Astrocyte of the cerebellum (primary cell): ENCODE measurements at regions not wholly inside any gene's neighbourhood (a gene's known extent, or its start where the extent isn't known, plus 50 kb on each side); places are given as distances from the start of the nearest gene placed in this dataset.

ENCODE experiments used
- DNase-seq: peaks from one replicate; pipeline ENCODE4 v3.0.0-alpha.2; 2011; ENCODE audit warnings: low read depth
- H3K4me3 ChIP-seq: 2 replicates; pipeline ENCODE4 v1.5.1; 2011; ENCODE audit warnings: mild to moderate bottlenecking, low read depth, low read length, moderate library complexity
- CTCF ChIP-seq: IDR thresholded peaks from 2 replicates; pipeline ENCODE4 v1.5.1; 2012; ENCODE audit warnings: low read length, low read depth, moderate library complexity, mild to moderate bottlenecking; ENCODE audit errors: missing control alignments
- in situ Hi-C: cut with HindIII; loops from 2 replicates; pipeline ENCODE4 v1.10.0; 2017; ENCODE audit warnings: low sequenced_read_pairs

- H3K4me3 ChIP-seq = no peak overlapping the region
- in situ Hi-C loops = no loop called here
- no peak for TF ChIP-seq CTCF
- no peak for DNase-seq
Measured at GRCh38 chr3:154571553-154572226, 141.7 kb upstream of the GPR149 start.

GRCh38 chr3:154568064-154568463 lies 138.1 kb upstream of the GPR149 start:
- in situ Hi-C loops = no loop called here
- H3K4me3 ChIP-seq = no peak overlapping the region
- no peak for TF ChIP-seq CTCF
- no peak for DNase-seq

GRCh38 chr3:154559623-154560022 lies 129.6 kb upstream of the GPR149 start:
- no peak for TF ChIP-seq CTCF
- in situ Hi-C loops = loop anchor here (5.0 kb wide), 1 partner anchor 72 kb away; no protein-coding TSS in a partner anchor

GRCh38 chr3:154552338-154552737 lies 122.3 kb upstream of the GPR149 start:
- no peak for TF ChIP-seq CTCF
- DNase-seq = no peak
- in situ Hi-C loops = no loop called here
- no peak overlapping the region for H3K4me3 ChIP-seq

More at GRCh38 chr3:154559623-154560022, 129.6 kb upstream of the GPR149 start:
- H3K4me3 ChIP-seq = no peak overlapping the region
- DNase-seq = no peak

GRCh38 chr3:154549391-154549790 lies 119.4 kb upstream of the GPR149 start:
- H3K4me3 ChIP-seq = no peak overlapping the region
- DNase-seq = no peak
- TF ChIP-seq CTCF = no peak
- in situ Hi-C loops = no loop called here

- no peak overlapping the region for H3K4me3 ChIP-seq
- no peak for DNase-seq
- TF ChIP-seq CTCF = no peak
- in situ Hi-C loops = no loop called here
Measured at GRCh38 chr3:154548341-154548740, 118.4 kb upstream of the GPR149 start.
